GM18505 (cell line): ENCODE measurements at regions not wholly inside any gene's neighbourhood (a gene's known extent, or its start where the extent isn't known, plus 50 kb on each side); places are given as distances from the start of the nearest gene placed in this dataset.

ENCODE experiments used
- ATAC-seq: cut with Tn5 transposase; IDR thresholded peaks from one replicate; pipeline ENCODE4 v1.9.1; 2021; ENCODE audit not compliant: unreplicated experiment
- POLR2A ChIP-seq: IDR thresholded peaks from 4 replicates; pipeline ENCODE4 v1.6.1; 2011; ENCODE audit warnings: borderline replicate concordance; ENCODE audit not compliant: insufficient read depth, insufficient read length; ENCODE audit errors: extremely low read depth

DNA sequence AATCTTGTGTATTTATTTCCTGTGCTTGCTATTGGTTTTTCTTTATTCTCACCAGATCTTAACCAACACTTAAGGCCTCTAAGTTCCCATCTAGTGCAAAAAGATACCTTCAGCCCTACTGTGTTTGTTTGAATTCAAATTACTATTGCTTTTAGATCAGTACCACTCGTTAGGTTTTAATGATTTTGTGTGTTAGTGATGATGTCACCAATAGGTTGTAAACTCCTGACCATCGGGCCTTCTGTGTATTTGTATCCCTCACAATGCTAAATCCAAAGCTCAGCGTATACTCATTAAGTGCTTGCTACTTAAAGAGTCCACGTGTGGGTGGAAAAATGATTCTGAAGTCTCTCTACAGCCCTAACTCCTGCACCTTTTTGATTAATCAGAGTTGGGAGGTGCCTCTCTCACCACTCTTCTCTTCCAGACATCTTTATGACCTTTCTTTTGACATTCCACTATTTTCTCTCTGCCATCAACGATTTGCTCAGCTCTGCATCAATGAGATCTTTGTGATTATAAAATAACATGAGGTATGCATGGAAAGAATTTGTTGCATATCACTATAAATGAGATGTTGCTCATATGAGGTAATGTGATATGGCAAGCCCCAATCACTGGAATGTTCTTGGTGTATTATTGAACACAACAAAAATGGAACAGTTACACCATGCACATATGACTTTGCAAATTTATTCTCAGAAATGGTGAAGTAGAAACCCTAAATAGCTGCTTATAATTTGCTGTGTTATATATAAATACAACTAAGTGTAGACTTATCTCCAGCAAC lies 55.1 kb upstream of the LAMA2 start:
- no peak for TF ChIP-seq POLR2A
- no peak for ATAC-seq

DNA sequence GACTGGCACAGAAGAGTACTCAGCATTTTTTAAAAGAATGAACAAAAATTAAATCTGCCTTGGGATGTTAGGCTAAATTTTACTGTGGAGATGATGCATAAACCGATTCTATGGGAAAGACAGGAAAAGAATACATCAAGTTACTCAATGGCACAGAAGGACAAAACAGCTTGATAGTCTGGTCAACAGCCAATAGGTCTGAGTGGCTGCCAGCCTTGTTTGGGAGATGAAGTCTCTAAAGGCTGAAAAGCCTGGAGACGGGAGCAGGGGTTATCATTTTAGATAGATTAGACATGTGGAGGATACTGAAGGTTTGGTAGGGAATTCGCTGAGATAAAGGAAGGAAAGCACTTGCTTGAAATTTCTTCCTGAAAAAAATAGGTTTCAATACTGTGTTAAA lies 56.3 kb upstream of the LAMA2 start:
- no peak for ATAC-seq
- no peak for TF ChIP-seq POLR2A

DNA sequence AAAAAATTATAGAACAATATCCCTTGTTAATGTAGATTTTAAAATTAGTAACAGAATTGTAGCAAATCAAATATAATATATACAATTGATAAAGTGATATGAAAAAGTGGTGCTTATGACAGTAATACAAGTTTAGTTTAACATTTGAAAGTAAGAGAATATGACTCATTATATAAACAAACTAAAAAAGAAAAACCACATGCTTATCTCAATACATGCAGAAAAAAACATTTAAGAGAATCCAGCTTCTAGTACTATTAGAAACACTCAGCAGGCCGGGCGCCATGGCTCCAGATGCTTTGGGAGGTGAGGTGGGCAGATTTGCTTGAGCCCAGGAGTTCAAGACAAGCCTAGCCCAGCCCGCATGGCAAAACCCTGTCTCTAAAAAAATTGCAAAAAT lies 60.7 kb upstream of the LAMA2 start:
- TF ChIP-seq POLR2A: no peak
- ATAC-seq: no peak

DNA sequence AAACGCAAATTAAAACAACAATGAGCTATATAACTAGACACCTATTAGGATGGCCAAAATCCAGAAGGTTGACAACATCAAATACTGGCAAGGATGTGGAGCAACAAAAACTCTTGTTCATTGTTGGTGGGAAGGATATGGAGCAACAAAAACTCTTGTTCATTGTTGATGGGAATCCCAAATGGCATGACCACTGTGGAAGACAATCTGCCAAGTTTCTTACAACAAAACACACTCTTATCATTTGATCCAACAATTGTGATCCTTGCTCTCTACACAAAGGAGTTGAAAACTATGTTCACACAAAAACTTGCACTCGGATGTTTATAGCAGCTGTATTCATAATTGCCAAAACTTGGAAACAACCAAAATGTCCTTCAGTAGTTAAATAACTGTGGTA lies 61.8 kb upstream of the LAMA2 start:
- TF ChIP-seq POLR2A: no peak

GRCh38 chr6:128808856-128809255 lies 74.1 kb upstream of the LAMA2 start:
- no peak for TF ChIP-seq POLR2A
- ATAC-seq: no peak

More for the DNA sequence above, 61.8 kb upstream of the LAMA2 start:
- no peak for ATAC-seq

DNA sequence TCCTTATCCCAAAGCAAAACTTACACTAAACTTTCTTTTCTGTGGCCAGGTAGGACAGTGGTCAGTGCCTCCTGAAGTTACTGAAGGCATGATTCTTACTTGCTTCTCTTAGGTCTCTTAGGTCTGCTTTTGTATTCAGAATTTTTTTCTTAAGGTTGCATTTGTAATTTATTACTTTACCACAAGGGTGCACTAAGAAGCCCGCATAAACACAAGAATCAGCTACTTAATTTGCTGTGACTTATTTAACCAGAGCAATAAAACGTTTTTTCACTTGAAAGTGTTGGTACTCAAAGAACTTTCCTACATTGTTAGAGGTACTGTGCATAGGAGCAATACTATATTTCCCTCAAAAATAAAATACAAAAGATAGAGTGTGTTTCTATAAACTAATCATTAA lies 75.4 kb upstream of the LAMA2 start:
- TF ChIP-seq POLR2A: no peak
- no peak for ATAC-seq

GRCh38 chr6:128806261-128806660 lies 76.7 kb upstream of the LAMA2 start:
- TF ChIP-seq POLR2A: no peak
- ATAC-seq: no peak

GRCh38 chr6:128803911-128804310 lies 79.0 kb upstream of the LAMA2 start:
- no peak for TF ChIP-seq POLR2A
- no peak for ATAC-seq

GRCh38 chr6:128801621-128802020 lies 81.3 kb upstream of the LAMA2 start:
- no peak for ATAC-seq
- no peak for TF ChIP-seq POLR2A

DNA sequence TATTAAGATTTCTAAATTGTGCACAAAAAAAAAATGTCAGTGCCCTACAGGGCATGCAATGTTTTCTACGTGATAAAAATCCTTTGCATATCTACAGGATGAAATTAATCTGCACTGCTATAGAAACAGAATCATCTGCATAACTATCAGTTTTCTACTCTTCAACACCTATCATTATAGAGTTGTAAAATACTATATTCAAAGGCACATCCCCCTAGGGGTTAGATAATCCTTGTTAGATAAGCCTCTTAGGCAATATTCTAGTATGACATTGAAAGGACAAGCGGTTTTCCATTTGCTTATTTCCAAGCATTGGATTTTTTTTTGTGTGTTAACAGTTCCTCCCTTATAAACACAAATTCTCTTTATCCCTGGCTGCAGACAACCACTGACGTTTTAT lies 98.7 kb upstream of the LAMA2 start:
- ATAC-seq: no peak
- TF ChIP-seq POLR2A: no peak

DNA sequence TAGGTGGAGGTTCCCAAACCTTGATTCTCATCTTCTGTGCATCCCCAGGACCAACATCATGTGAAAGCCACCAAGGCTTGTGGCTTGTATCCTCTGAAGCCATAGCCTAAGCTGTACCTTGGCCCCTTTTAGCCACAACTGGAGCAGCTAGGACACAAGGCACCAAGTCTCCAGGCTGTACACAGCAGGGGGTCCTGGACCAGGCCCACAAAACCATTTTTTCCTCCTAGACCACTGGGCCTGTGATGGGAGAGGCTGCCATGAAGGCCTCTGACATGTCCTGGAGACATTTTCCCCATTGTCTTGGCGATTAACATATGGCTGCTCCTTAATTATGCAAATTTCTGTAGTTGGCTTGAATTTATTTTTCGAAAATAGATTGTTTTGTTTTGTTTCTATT lies 114.8 kb upstream of the LAMA2 start:
- ATAC-seq: no peak
- no peak for TF ChIP-seq POLR2A

- TF ChIP-seq POLR2A: no peak
- ATAC-seq: no peak
These were observed 115.2 kb upstream of the LAMA2 start for GRCh38 chr6:128767705-128768104.

DNA sequence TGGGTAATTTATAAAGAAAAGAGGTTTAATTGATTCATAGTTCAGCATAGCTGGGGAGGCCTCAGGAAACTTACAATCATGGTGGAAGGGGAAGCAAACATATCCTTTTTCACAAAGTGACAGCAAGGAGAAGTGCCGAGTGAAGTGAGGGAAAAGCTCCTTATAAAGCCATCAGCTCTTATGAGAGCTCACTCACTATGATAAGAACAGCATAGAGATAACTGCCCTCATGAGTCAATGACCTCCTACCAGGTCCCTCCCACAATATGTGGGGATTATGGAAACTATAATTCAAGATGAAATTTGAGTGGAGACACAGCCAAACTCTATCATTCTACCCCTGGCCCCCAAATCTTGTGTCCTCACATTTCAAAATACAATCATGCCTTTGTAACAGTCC lies 115.8 kb upstream of the LAMA2 start:
- no peak for ATAC-seq
- no peak for TF ChIP-seq POLR2A

DNA sequence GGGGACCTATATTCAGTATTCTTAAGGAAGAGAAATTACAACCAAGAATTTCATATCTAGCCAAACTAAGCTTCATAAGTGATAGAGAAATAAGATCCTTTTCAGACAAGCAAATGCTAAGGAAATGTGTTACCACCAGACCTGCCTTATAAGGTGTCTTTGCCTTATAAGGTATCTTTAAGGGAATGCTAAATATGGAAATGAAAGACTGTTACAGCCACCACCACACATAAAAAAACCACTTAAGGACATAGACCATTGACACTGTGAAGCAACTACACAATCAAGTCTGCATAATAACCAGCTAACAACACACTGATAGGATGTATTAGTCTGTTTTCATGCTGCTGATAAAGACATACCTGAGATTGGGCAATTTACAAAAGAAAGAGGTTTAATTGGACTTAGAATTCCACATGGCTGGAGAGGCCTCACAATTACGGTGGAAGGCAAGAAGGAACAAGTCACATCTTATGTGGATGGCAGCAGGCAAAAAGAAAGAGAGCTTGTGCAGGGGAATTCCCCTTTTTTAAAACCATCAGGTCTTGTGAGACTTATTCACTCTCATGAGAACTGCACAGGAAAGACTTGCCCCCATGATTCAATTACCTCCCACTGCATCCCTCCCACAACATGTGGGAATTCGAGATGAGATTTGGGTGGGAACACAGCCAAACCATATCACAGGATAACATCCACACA lies 119.2 kb upstream of the LAMA2 start:
- no peak for ATAC-seq
- TF ChIP-seq POLR2A: no peak

- no peak for ATAC-seq
- TF ChIP-seq POLR2A: no peak
These were observed 123.0 kb upstream of the LAMA2 start for GRCh38 chr6:128759901-128760300.

DNA sequence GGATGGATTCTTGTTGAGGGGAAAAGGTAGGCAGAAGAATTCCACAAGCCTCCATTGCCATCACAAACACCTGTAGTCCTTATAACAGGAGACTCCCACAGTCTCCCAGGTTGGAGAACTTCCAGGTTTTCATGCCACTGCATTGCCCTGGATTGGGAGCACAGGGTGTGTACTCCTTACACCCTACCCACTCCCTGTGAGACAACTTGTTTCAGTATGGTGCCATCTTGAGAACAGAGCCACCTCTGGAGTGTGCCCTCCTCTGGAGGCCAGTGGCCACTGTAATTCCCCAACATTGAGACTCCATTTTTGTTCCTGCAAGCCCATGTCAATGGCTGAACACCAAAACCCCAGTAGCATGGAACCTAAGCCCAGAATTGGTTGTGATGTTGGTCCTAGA lies 123.5 kb upstream of the LAMA2 start:
- TF ChIP-seq POLR2A: no peak
- no peak for ATAC-seq
